ENCODE measurements at regions not wholly inside any gene's neighbourhood (a gene's known extent, or its start where the extent isn't known, plus 50 kb on each side); places are given as distances from the start of the nearest gene placed in this dataset.
A peak's percentile ranks its signal among the peaks of the same experiment; 100 is the strongest.

DNA sequence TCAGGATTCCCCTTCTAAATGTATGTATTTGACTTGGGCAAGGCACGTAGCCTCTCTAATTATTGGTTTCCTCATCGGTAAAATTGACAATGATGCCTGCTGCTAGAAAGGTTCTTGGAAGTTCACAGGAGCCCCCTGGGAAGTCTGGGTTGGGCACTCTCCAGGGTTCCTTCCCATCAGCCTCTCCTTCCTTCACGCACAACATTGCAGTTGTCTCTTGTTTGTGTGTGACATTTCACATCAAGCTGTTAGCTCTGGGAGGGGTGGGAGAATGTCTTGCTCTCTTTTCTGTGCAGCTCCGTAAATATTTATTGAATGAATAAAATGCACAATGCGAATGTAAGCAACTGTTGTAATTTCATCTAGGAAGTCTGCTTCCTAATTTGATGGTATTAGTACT lies 153.2 kb upstream of the PRICKLE1 start:
- Histone ChIP-seq H3K4me1 (peaks cover 0 to 52% of the 10 kb centered on the region in 2 donors), H3K9me3 (peaks cover 0 to 10% of the 10 kb centered on the region in 2 donors), H3K27me3 (no peaks in the 10 kb centered on the region), H3K36me3 (no peaks in the 10 kb centered on the region), H3K27ac (peak overlapping the region; percentile 54 to 84), H3K4me3 (no peak overlapping the region)
- TF ChIP-seq, protein P1, sequence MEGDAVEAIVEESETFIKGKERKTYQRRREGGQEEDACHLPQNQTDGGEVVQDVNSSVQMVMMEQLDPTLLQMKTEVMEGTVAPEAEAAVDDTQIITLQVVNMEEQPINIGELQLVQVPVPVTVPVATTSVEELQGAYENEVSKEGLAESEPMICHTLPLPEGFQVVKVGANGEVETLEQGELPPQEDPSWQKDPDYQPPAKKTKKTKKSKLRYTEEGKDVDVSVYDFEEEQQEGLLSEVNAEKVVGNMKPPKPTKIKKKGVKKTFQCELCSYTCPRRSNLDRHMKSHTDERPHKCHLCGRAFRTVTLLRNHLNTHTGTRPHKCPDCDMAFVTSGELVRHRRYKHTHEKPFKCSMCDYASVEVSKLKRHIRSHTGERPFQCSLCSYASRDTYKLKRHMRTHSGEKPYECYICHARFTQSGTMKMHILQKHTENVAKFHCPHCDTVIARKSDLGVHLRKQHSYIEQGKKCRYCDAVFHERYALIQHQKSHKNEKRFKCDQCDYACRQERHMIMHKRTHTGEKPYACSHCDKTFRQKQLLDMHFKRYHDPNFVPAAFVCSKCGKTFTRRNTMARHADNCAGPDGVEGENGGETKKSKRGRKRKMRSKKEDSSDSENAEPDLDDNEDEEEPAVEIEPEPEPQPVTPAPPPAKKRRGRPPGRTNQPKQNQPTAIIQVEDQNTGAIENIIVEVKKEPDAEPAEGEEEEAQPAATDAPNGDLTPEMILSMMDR (IDR thresholded peaks at IDR 0.05) = no peak
- no peak for DNase-seq (ENCODE audit: low spot score)

DNA sequence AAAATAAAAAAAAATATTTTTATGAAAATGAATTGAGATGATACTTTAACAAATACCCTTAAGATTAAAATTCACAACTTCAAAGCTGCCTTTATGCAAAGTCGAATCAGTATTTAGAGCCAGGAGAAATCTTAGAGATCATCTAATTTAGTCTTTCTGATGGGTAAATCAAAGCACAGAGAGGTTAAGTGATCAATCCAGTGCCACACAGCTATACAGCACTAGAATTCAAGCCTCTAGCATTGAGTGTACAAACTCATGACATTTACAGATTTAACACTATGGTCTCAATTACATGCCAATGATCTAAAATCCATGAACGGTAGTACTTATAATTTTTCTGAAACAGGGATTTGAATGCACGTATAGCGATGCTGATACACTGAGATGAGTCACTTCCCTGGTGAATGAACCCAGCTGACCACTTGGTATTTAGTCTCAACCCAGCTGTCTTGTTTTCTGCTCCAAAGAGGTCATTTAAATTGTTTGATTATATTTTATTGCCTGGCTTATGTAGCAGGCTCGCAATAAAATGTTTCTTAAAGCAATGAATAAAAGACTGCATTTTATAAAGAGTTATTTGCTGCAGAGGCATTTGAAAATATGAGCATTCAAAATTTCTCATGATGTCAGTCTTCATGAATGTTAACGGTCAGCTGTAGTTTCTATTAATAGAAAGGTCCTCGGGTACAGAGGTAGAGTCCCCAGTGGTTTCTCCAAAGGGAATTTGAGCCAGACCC lies 152.4 kb upstream of the PRICKLE1 start:
- no peak overlapping the region for H3K4me3 ChIP-seq
- peak overlapping the region; percentile 54 to 84 for H3K27ac ChIP-seq

DNA sequence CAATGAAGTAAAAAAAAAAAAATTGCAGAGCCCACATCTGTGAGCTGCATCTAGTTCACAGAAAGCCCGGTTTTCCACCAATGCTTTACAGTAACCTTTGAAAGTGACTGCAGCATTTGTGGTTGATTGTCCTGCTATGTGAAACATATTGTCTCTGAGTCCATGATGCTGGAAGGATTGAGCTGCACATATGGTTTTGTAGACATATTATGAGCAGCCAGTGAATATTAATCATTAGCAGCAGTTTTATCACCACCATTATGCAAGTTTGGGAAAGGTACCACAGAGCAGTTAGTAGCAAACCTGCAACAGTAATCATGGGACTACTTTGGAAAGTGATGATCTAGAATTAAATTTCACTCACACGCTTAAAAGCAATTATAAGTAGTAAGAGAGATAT lies 151.5 kb upstream of the PRICKLE1 start:
- H3K27me3 ChIP-seq = no peaks in the 10 kb centered on the region
- DNase-seq (ENCODE audit: low spot score) = no peak
- no peaks in the 10 kb centered on the region for H3K36me3 ChIP-seq
- H3K4me1 ChIP-seq = peaks cover 0 to 61% of the 10 kb centered on the region in 2 donors
- TF ChIP-seq, protein P1 (IDR thresholded peaks at IDR 0.05) = no peak
- H3K27ac ChIP-seq = peak overlapping the region in 1 of 2 donors; percentile 84
- peaks cover 0 to 4% of the 10 kb centered on the region in 2 donors for H3K9me3 ChIP-seq
- H3K4me3 ChIP-seq = no peak overlapping the region

More for the DNA sequence above, 152.4 kb upstream of the PRICKLE1 start:
- Histone ChIP-seq H3K9me3 (peaks cover 0 to 10% of the 10 kb centered on the region in 2 donors), H3K36me3 (no peaks in the 10 kb centered on the region), H3K27me3 (no peaks in the 10 kb centered on the region), H3K4me1 (peaks cover 0 to 57% of the 10 kb centered on the region in 2 donors)
- TF ChIP-seq, protein P1 (IDR thresholded peaks at IDR 0.05) = no peak
- DNase-seq (ENCODE audit: low spot score) = no peak

DNA sequence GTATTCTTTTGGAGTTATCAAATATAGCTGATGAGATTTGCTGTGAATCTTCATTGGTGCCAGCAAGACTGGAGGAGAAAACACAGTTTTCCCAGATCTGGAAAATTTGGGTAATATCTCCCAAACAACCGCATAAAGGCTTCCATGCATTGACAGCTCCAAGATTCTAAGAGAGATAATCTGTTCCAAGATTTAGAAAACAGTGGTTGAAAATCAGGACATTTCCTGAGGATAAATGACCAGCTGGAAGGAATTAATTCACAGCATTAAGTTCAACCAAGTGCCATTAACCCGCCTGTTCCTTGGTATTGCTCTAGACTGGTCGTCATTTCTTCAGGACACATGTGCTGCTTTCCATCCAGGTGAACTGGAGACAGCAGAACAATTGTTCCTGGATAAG lies 147.9 kb upstream of the PRICKLE1 start:
- no peak for DNase-seq (ENCODE audit: low spot score)
- H3K27me3 ChIP-seq = no peaks in the 10 kb centered on the region
- H3K4me1 ChIP-seq = peaks cover 0 to 44% of the 10 kb centered on the region in 2 donors

DNA sequence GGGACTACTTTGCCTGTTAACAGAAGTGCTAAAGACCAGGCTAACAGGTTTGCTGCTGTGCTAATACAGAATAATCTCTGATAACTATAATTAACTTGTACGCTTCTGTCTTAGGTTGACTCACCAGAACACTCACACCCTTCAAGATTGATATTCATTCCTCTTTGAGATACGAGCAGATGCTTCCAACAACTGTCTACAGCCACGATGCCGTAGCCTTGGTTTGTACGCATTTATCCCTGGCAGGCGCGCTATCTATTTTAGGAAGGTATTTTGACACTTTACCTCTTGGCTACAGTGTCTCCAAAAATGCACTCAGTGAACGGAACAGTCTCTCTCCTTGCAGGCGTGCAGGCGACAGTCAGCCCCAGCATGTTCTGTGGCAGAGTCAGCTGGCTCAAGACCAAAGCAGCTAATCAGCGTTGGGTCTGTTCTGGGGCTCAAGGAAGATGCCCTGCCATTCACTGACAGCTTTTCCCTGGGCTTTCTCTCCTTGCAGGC lies 146.4 kb upstream of the PRICKLE1 start:
- TF ChIP-seq, protein P1 (IDR thresholded peaks at IDR 0.05) = no peak

More for the DNA sequence above, 147.9 kb upstream of the PRICKLE1 start:
- TF ChIP-seq, protein P1 (IDR thresholded peaks at IDR 0.05) = no peak
- Histone ChIP-seq H3K27ac (peak overlapping the region in 1 of 2 donors; percentile 92), H3K4me3 (no peak overlapping the region), H3K36me3 (no peaks in the 10 kb centered on the region), H3K9me3 (no peaks in the 10 kb centered on the region)

More for the DNA sequence above, 146.4 kb upstream of the PRICKLE1 start:
- peak overlapping the region; percentile 18 to 22 for H3K4me3 ChIP-seq
- H3K27me3 ChIP-seq = no peaks in the 10 kb centered on the region
- H3K4me1 ChIP-seq = peaks cover 0 to 29% of the 10 kb centered on the region in 2 donors
- no peaks in the 10 kb centered on the region for H3K9me3 ChIP-seq
- peak; percentile 64 for DNase-seq (ENCODE audit: low spot score)
- H3K27ac ChIP-seq = peak overlapping the region; percentile 52 to 92
- H3K36me3 ChIP-seq = no peaks in the 10 kb centered on the region
